Activated T-helper 2 cell treated with anti-CD3 and anti-CD28 coated beads, Interferon-gamma antibody, Interleukin-2, Interleukin-4, amounts not matched to agents 10 μg/mL and 5 μg/mL and 100 μg/mL, durations not matched to agents 14 hours and 24 hours and 36 hours (primary cell): ENCODE measurements at regions not wholly inside any gene's neighbourhood (a gene's known extent, or its start where the extent isn't known, plus 50 kb on each side); places are given as distances from the start of the nearest gene placed in this dataset.
"Not testable (repeated sequence)": the region's sequence is repeated elsewhere in the genome, so short reads cannot be mapped to it uniquely, and the experiment has no call there.

ENCODE experiments used
- DNase-seq: peaks from one replicate; pipeline ENCODE4 v3.0.0; 2021; ENCODE audit warnings: low spot score
- H3K27ac Mint-ChIP-seq: one replicate; pipeline ENCODE4 v1.8.0; 2021; ENCODE audit warnings: mixed read lengths
- H3K27me3 Mint-ChIP-seq: one replicate; pipeline ENCODE4 v1.8.0; 2021; ENCODE audit warnings: low read depth, mixed read lengths
- H3K36me3 Mint-ChIP-seq: one replicate; pipeline ENCODE4 v1.8.0; 2021; ENCODE audit warnings: low read depth, mixed read lengths
- H3K4me1 Mint-ChIP-seq: one replicate; pipeline ENCODE4 v1.8.0; 2021; ENCODE audit warnings: low read depth, mixed read lengths
- H3K4me3 Mint-ChIP-seq: one replicate; pipeline ENCODE4 v1.8.0; 2021; ENCODE audit warnings: low read depth, mild to moderate bottlenecking, moderate library complexity, mixed read lengths
- H3K9me3 Mint-ChIP-seq: one replicate; pipeline ENCODE4 v1.8.0; 2021; ENCODE audit warnings: mixed read lengths
- intact Hi-C: fragments of 100-400 bp; cut with micrococcal nuclease; formaldehyde crosslinking; loops from one replicate; pipeline ENCODE4 v1.15.1; 2023

DNA sequence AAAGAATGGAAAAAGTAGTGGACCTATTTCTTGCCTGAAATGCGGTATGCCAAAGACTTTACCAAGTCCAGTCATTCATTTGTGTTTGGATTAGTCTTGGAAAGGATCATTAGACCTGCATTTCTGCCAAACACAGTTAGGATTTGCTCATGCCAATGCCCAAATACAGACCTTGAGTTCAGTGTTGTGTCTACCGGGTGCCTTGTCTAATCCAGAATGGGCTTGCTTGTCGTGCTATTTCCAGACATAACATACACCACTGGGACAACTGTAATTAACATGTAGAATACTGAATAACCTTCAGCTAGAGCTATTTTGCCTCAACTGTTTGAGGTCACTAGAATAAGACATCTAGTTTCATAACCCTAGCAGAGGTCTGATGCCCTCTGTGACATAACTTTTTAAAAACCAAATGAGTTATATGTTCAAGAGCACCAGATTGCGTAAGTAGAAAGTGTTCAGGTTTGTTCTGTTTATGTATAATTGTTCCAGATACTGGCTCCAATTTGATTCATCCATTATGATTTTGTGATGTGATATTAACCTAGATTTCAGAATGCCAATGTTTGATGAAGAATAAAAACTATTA lies 145.3 kb upstream of the DPH6 start:
- Mint-ChIP-seq H3K27ac (no peak overlapping the region), H3K4me1 (no peaks in the 10 kb centered on the region), H3K4me3 (no peak overlapping the region), H3K36me3 (no peaks in the 10 kb centered on the region), H3K9me3 (no peaks in the 10 kb centered on the region), H3K27me3 (no peaks in the 10 kb centered on the region)
- DNase-seq: no peak
- intact Hi-C loops: no loop called here

DNA sequence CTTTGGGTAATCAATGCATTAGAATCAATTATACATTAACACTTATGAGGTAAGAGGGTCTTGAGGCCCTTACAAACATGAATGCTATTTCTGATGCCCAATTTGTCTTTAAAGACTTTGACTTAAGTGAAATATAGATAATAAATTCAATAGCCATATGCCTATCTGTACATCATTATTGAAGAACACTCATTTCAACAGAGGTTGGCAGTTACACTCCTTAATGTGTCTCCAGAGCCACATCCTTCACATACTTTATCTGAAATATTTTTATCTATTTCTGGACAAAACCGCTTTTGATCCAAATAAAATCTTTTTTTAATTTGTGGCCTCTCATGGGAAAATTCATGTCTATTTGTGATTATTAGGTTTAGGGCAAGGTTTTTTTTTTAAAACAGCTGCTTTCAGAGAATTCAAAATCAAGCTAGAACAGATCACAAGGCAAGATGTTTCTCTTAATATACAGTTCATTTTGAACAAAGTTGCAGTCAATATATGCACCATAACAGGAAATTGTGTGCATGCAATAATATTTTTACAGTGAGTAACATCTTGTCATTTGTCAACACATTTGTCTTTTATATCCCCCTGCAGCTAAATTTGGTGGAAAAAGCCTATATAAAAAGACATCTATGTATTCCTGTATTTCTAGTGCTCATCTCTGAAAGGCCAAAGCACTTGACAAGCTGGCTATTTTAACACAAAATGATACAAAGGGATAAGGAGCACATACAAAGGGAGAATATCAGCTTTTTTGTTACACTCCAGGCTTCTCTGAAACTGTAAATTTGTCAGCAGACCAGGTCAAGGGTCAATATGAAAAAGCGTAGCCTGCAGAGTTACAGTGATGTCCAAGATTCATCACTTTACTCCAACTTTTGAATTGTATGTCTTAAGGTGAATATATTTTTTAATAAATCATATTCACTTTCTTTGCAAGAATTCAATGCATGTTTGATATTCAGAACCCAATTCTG lies 146.2 kb upstream of the DPH6 start:
- H3K9me3 Mint-ChIP-seq: no peaks in the 10 kb centered on the region
- intact Hi-C loops: no loop called here
- no peaks in the 10 kb centered on the region for H3K4me1 Mint-ChIP-seq
- H3K4me3 Mint-ChIP-seq: no peak overlapping the region
- no peak overlapping the region for H3K27ac Mint-ChIP-seq
- H3K27me3 Mint-ChIP-seq: no peaks in the 10 kb centered on the region
- H3K36me3 Mint-ChIP-seq: no peaks in the 10 kb centered on the region
- no peak for DNase-seq

DNA sequence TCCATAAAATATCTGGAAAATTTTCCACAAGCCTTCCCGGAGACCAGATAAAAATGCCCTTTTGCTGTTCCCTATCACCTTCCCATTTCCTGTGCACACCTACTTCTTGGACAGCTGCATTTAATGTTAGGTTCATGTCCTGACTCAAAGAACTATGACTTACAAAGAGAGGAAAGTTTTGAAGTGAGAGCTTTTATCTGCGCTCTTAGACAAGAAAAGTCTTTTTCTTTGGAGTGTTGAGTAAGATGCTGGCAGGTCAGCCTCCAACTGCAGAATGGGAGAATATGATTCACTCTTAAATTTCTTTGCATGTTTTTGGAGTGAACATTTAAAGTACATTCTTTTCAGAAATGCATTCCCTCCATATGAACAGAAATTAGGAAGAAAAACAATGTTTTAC lies 147.3 kb upstream of the DPH6 start:
- Mint-ChIP-seq H3K36me3 (no peaks in the 10 kb centered on the region), H3K27ac (no peak overlapping the region), H3K4me1 (no peaks in the 10 kb centered on the region), H3K27me3 (no peaks in the 10 kb centered on the region), H3K9me3 (no peaks in the 10 kb centered on the region), H3K4me3 (no peak overlapping the region)
- no peak for DNase-seq
- intact Hi-C loops: no loop called here

DNA sequence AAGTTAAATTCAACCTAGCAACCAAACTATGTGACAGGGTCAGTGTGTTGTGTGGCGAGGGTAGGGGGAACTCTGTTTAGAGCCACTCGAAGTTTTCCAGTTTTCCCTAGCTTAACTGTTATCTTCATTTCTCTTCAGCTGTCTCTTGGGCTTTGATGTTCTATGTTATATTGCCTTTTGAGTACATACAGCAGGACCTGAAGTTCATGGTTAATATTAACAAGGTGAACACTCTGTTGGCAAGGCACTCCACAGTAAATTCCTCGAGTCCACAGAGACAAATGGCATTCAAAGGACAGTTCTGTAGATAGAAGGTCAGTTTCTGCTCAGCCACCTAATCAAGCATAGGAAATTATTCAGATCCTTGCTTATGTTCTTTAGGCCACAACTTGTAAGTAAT lies 147.9 kb upstream of the DPH6 start:
- H3K36me3 Mint-ChIP-seq: no peaks in the 10 kb centered on the region
- no peaks in the 10 kb centered on the region for H3K4me1 Mint-ChIP-seq
- DNase-seq: no peak
- no peak overlapping the region for H3K27ac Mint-ChIP-seq
- H3K9me3 Mint-ChIP-seq: no peaks in the 10 kb centered on the region
- intact Hi-C loops: no loop called here
- H3K27me3 Mint-ChIP-seq: no peaks in the 10 kb centered on the region
- H3K4me3 Mint-ChIP-seq: no peak overlapping the region

DNA sequence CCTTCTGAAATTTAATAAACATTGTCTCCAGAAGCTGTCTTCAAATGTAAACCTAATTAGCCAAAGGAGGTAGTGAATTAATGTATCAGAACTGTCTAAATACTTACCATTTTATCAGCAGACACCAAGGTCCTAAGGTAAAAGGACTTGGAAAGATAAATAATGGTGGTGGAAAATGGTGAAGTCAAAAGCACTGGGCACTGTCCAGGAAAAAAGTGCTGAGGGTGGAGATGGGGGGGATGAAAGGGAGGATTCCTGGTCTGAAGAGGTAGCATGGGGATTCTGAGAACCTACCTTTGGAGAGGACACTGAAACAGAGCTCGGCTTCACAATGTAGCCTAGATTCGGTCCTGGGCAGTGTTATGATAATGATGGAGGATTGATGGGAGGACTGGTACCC lies 149.0 kb upstream of the DPH6 start:
- Mint-ChIP-seq H3K9me3 (no peaks in the 10 kb centered on the region), H3K36me3 (no peaks in the 10 kb centered on the region), H3K27ac (no peak overlapping the region), H3K4me1 (no peaks in the 10 kb centered on the region), H3K4me3 (no peak overlapping the region), H3K27me3 (no peaks in the 10 kb centered on the region)
- intact Hi-C loops: no loop called here
- DNase-seq: no peak

DNA sequence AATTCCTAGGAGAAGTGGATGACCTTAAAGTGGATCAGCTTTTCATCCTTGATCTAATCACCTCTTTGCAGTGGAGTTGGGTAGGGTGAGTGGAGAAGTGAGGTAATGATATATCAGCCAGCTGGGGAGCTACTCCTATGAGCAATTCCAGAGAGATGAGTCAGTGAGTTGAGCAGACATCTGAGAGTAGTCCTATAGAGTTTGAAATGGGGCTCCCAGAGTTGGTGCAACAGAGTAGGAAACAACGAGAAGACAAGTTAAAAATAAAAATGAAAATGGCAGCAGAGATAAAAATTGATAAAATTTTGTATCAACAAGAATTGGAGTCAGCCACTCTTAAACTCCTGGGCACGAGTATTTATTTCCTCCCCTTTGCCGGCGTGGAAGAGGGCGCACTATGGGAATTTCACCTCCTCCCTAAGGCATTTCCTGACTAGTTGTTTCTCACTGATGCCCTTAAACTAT lies 150.8 kb upstream of the DPH6 start:
- intact Hi-C loops: no loop called here
- H3K4me3 Mint-ChIP-seq: no peak overlapping the region
- no peaks in the 10 kb centered on the region for H3K36me3 Mint-ChIP-seq
- no peaks in the 10 kb centered on the region for H3K9me3 Mint-ChIP-seq
- H3K4me1 Mint-ChIP-seq: no peaks in the 10 kb centered on the region
- no peak overlapping the region for H3K27ac Mint-ChIP-seq
- DNase-seq: no peak
- no peaks in the 10 kb centered on the region for H3K27me3 Mint-ChIP-seq

DNA sequence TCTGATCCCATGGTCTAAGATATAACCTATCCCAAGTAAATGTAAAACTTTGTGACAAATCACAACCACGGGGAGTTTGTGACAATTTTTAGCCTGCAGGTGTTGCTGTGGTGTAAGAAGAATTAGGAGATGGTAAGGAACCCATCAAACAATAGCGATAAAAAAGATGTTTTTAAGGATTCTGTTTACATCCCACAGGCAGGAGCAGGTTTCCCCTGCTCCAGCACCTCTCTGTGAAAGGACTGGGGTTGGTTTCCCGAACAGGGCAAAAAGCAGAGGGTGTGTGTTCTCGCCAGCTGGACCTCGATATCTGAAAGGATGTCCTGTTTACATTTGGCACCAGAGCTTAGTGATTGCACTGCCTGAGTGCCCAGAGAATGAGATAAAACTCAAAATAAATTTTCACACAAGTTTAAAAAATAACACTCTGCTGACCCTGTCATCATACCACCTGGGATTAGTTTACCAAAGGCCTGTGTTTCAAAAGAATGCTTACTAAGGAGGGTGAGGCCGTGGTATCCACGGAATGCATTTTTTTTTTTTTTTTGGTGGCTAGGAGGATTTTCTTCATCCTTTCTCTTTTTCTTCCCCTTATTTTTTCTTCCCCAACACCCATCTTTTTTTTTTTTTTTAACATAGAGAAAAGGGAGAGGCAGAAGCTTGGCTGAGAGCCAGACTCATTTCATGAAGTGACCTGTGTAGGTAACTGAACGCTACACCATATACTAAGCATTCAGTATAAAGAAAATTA lies 151.8 kb upstream of the DPH6 start:
- Mint-ChIP-seq H3K4me1 (no peaks in the 10 kb centered on the region), H3K9me3 (no peaks in the 10 kb centered on the region), H3K27me3 (no peaks in the 10 kb centered on the region), H3K4me3 (no peak overlapping the region), H3K27ac (no peak overlapping the region), H3K36me3 (no peaks in the 10 kb centered on the region)
- no peak for DNase-seq
- intact Hi-C loops: no loop called here

DNA sequence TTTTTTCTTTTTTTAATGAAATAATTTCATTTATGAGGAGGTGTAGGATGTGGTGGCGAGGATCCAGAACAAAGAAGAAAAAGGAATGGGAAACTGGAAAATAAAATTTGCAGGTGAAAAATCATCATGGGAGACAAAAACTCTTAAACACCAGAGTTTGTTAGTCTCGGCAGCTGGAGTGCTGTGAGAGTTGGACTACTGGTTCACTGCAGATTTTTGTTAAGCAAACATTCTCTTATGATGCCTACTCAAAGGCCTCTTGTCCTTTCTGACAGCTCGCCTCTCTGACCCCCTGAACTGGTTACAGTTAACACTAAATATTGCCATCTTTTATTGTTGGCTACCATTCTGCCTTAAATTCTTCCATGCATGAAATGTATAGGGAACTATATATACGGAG lies 152.4 kb upstream of the DPH6 start:
- Mint-ChIP-seq H3K4me1 (no peaks in the 10 kb centered on the region), H3K27ac (no peak overlapping the region), H3K27me3 (no peaks in the 10 kb centered on the region), H3K4me3 (no peak overlapping the region), H3K9me3 (no peaks in the 10 kb centered on the region), H3K36me3 (no peaks in the 10 kb centered on the region)
- intact Hi-C loops: no loop called here
- no peak for DNase-seq

DNA sequence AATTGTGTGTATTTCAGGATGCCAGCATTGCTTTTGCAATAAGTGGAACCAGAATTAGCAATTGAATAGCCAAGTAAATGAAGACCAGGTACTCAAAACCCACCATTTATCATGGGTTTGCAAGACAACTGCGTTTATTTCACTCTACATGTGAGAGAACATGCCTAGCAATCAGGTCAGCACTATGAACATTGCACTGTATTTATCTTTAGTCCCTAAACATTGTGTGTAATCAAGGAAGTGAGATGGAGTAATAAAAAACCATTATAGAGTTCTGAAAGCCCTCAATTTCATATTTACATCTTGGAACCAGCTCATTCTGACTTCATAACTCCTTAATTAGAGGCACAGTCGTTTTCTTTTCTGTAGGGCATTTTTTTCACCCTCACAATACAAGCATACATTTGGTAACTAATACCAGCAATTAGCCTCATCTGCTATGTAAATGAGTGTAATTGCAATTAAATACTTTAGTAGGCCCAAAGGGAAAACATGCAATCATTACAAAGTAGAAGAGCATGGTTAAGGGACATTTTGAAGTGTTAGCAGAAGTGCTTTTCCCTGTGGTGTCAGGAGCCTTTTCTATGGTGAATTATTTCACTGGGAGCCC lies 153.1 kb upstream of the DPH6 start:
- DNase-seq: no peak
- H3K27me3 Mint-ChIP-seq: no peaks in the 10 kb centered on the region
- no peaks in the 10 kb centered on the region for H3K36me3 Mint-ChIP-seq
- H3K27ac Mint-ChIP-seq: no peak overlapping the region
- H3K4me1 Mint-ChIP-seq: no peaks in the 10 kb centered on the region
- H3K9me3 Mint-ChIP-seq: no peaks in the 10 kb centered on the region
- intact Hi-C loops: no loop called here
- H3K4me3 Mint-ChIP-seq: no peak overlapping the region

DNA sequence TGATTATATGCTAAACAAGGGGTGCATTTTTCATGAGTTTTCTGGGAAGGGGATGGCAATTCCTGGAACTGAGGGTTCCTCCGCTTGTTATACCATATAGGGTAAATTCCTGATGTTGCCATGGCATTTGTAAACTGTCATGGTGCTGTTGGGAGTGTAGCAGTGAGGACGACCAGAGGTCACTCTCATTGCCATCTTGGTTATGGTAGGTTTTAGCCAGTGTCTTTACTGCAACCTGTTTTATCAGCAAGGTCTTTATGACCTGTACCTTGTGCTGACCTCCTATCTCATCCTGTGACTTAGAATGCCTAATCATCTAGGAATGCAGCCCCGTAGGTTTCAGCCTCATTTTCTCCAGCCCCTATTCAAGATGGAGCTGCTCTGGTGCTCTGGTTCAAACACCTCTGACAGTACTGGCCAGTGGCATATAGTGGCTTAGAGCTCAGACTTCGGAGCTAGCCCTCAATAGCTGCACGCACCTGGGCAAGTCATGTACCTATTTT lies 154.2 kb upstream of the DPH6 start:
- intact Hi-C loops, H3K27me3 Mint-ChIP-seq, H3K27ac Mint-ChIP-seq, DNase-seq, H3K36me3 Mint-ChIP-seq, H3K9me3 Mint-ChIP-seq, H3K4me1 Mint-ChIP-seq, H3K4me3 Mint-ChIP-seq: not testable (repeated sequence)

DNA sequence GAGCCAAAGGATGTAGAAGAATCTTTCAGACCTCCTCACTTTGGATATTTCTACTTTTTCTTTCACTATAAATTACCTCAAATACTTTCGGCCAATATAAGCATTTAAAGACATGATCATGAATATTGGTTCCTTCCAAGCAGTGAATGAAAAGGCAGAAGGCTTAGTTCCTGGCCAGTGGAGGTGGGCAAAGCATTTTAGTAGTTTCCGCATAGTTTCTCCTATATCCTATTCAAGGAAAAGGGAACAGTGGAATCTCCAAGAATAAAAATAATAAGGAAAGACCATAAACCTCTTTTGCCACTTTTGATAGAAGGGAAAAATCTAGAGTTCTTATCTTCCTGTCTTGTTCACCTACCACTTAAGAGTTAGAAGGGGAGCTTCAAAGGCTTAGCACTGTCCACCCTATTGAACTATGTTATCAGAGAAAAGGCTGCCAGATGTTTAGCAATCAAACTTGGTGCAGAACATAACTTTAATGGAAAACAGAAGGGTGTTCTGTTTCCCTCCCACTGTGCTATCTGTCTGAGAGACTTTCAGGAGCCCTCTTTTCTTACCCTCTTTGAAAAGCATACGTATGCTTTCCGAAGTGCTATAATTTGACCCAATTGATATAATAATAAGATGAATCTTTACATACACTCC lies 155.6 kb upstream of the DPH6 start:
- H3K9me3 Mint-ChIP-seq: no peaks in the 10 kb centered on the region
- no peak overlapping the region for H3K27ac Mint-ChIP-seq
- no peaks in the 10 kb centered on the region for H3K36me3 Mint-ChIP-seq
- H3K27me3 Mint-ChIP-seq: no peaks in the 10 kb centered on the region
- no peak for DNase-seq
- H3K4me1 Mint-ChIP-seq: no peaks in the 10 kb centered on the region
- intact Hi-C loops: no loop called here
- H3K4me3 Mint-ChIP-seq: no peak overlapping the region

DNA sequence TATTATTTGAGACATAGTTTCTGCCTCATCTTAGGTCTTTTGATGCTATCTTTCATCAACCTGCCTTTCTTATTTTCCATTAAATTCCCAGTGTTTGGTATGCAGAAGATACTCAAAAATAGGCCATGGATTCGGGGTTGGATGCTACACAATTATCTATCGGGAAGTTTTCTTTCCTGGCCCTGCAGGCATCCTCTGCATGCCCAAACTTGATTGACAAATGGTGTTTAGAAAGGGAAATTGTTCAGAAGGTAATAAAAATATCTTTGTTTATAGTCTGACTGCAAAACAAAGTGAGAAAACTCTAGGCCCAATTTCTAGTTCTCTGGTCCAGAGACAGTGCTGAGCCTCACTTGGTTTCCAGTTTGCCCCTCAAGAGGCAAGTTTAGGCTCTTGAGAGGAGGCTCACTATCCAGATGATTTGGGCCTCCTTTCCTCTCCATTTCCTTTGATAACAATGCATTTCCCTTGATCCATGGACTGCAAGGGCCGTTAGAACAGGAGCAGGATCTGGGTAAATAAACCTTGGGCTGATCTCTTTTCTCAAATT lies 157.1 kb upstream of the DPH6 start:
- no peaks in the 10 kb centered on the region for H3K9me3 Mint-ChIP-seq
- H3K36me3 Mint-ChIP-seq: no peaks in the 10 kb centered on the region
- no peaks in the 10 kb centered on the region for H3K4me1 Mint-ChIP-seq
- intact Hi-C loops: no loop called here
- no peak for DNase-seq
- H3K27me3 Mint-ChIP-seq: no peaks in the 10 kb centered on the region
- no peak overlapping the region for H3K27ac Mint-ChIP-seq
- no peak overlapping the region for H3K4me3 Mint-ChIP-seq
